Esophagus squamous epithelium (tissue), 4 donors: ENCODE measurements at regions not wholly inside any gene's neighbourhood (a gene's known extent, or its start where the extent isn't known, plus 50 kb on each side); places are given as distances from the start of the nearest gene placed in this dataset.

ENCODE experiments used
- POLR2A ChIP-seq, 4 donors: fragments of 450-650 bp; IDR thresholded peaks; one replicate each; pipeline ENCODE4 v1.6.1; 2017; ENCODE audit warnings: antibody characterized with exemption in 4 of 4, mild to moderate bottlenecking in 4 of 4, moderate library complexity in 3 of 4
- TF ChIP-seq, protein P1 (sequence below), 6 experiments: fragments of 450-650 bp in 4 of 6; fragments of 200-600 bp in 2 of 6; sonication (generic) in 2 of 6; IDR thresholded peaks; one replicate each; pipeline ENCODE4 v1.5.1; 2016 to 2019; ENCODE audit warnings: antibody characterized with exemption in 6 of 6, mild to moderate bottlenecking in 4 of 6, moderate library complexity in 4 of 6

- TF ChIP-seq, protein P1, sequence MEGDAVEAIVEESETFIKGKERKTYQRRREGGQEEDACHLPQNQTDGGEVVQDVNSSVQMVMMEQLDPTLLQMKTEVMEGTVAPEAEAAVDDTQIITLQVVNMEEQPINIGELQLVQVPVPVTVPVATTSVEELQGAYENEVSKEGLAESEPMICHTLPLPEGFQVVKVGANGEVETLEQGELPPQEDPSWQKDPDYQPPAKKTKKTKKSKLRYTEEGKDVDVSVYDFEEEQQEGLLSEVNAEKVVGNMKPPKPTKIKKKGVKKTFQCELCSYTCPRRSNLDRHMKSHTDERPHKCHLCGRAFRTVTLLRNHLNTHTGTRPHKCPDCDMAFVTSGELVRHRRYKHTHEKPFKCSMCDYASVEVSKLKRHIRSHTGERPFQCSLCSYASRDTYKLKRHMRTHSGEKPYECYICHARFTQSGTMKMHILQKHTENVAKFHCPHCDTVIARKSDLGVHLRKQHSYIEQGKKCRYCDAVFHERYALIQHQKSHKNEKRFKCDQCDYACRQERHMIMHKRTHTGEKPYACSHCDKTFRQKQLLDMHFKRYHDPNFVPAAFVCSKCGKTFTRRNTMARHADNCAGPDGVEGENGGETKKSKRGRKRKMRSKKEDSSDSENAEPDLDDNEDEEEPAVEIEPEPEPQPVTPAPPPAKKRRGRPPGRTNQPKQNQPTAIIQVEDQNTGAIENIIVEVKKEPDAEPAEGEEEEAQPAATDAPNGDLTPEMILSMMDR (IDR thresholded peaks at IDR 0.05), result no peak
- TF ChIP-seq POLR2A (IDR thresholded peaks at IDR 0.05), result no peak
These were observed 780.9 kb downstream of the TBC1D32 start for GRCh38 chr6:120553353-120553752.
